Hepatocyte (in vitro differentiated cells): ENCODE measurements at regions not wholly inside any gene's neighbourhood (a gene's known extent, or its start where the extent isn't known, plus 50 kb on each side); places are given as distances from the start of the nearest gene placed in this dataset.
"Not testable (repeated sequence)": the region's sequence is repeated elsewhere in the genome, so short reads cannot be mapped to it uniquely, and the experiment has no call there.

Experiments
- DNase-seq: peaks from one replicate; pipeline ENCODE4 v3.0.0-alpha.2; 2016; ENCODE audit warnings: low spot score
- H2AFZ ChIP-seq: fragments of 200-600 bp; sonication (generic); 2 replicates; pipeline ENCODE4 v1.6.0; 2016; ENCODE audit warnings: antibody characterized with exemption, mild to moderate bottlenecking
- H3K27ac ChIP-seq: fragments of 200-600 bp; sonication (generic); 2 replicates; pipeline ENCODE4 v1.5.1; 2016; ENCODE audit warnings: mild to moderate bottlenecking
- H3K27me3 ChIP-seq: fragments of 200-600 bp; sonication (generic); 2 replicates; pipeline ENCODE4 v1.6.1; 2016
- H3K36me3 ChIP-seq: fragments of 200-600 bp; sonication (generic); replicated peaks from 2 replicates; pipeline ENCODE4 v1.5.1; 2016; ENCODE audit warnings: low read depth; ENCODE audit not compliant: insufficient read depth
- H3K4me1 ChIP-seq: fragments of 200-600 bp; sonication (generic); 2 replicates; pipeline ENCODE4 v1.5.1; 2016; ENCODE audit warnings: mild to moderate bottlenecking, moderate library complexity; ENCODE audit not compliant: insufficient read depth
- H3K4me2 ChIP-seq: fragments of 200-600 bp; sonication (generic); 2 replicates; pipeline ENCODE4 v1.6.0; 2016
- H3K4me3 ChIP-seq: fragments of 200-600 bp; sonication (generic); 2 replicates; pipeline ENCODE4 v1.5.1; 2016; ENCODE audit warnings: mild to moderate bottlenecking
- H3K79me2 ChIP-seq: fragments of 200-600 bp; sonication (generic); 2 replicates; pipeline ENCODE4 v1.6.0; 2017; ENCODE audit warnings: mild to moderate bottlenecking
- H3K9me2 ChIP-seq: fragments of 200-600 bp; sonication (generic); replicated peaks from 2 replicates; pipeline ENCODE4 v1.6.0; 2017; ENCODE audit warnings: mild to moderate bottlenecking; ENCODE audit not compliant: insufficient read depth
- H3K9me3 ChIP-seq: fragments of 200-600 bp; sonication (generic); 2 replicates; pipeline ENCODE4 v1.5.1; 2016; ENCODE audit warnings: low read depth, mild to moderate bottlenecking
- H4K20me1 ChIP-seq: fragments of 200-600 bp; sonication (generic); 2 replicates; pipeline ENCODE4 v1.6.0; 2016; ENCODE audit warnings: mild to moderate bottlenecking; ENCODE audit not compliant: insufficient read depth, poor library complexity, severe bottlenecking
- EZH2 ChIP-seq: fragments of 200-600 bp; sonication (generic); IDR thresholded peaks from 2 replicates; pipeline ENCODE4 v1.6.1; 2016; ENCODE audit warnings: antibody characterized with exemption, mild to moderate bottlenecking, borderline replicate concordance
- EZH2phosphoT487 ChIP-seq: fragments of 200-600 bp; sonication (generic); IDR thresholded peaks from one replicate; pipeline ENCODE4 v1.6.1; 2018; ENCODE audit warnings: antibody characterized with exemption, mild to moderate bottlenecking, low read depth, moderate library complexity; ENCODE audit not compliant: unreplicated experiment, severe bottlenecking
- WGBS: methylation state at CpG from one replicate; pipeline ENCODE4 v1.1.6; 2016; ENCODE audit warnings: low lambda C conversion rate; ENCODE audit errors: missing lambda C conversion rate; 5-methylcytosine and 5-hydroxymethylcytosine counted together
- TF ChIP-seq, protein P1 (sequence below): fragments of 200-600 bp; sonication (generic); IDR thresholded peaks from 2 replicates; pipeline ENCODE4 v1.5.1; 2016; ENCODE audit warnings: antibody characterized with exemption, mild to moderate bottlenecking; ENCODE audit not compliant: poor library complexity

DNA sequence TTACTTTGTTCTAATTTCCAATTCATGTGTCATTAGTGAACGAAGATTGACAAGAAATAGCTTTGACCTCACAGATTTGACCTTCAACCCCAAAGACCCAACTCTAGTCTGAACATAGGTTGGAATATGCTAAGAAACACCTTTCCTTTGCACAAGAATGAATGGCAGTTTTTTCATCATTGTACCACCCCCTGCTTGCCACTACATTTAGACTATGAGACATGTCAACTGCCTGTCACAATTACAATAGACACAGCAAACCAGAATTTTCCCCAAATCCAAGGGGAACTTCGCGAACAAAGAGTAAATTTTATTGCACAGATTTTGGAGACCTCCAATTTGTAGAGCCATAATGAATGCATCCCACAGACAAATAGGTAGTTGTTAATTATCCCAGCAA lies 535.4 kb downstream of the PRKD1 start:
- DNase-seq, result no peak
- TF ChIP-seq, protein P1, sequence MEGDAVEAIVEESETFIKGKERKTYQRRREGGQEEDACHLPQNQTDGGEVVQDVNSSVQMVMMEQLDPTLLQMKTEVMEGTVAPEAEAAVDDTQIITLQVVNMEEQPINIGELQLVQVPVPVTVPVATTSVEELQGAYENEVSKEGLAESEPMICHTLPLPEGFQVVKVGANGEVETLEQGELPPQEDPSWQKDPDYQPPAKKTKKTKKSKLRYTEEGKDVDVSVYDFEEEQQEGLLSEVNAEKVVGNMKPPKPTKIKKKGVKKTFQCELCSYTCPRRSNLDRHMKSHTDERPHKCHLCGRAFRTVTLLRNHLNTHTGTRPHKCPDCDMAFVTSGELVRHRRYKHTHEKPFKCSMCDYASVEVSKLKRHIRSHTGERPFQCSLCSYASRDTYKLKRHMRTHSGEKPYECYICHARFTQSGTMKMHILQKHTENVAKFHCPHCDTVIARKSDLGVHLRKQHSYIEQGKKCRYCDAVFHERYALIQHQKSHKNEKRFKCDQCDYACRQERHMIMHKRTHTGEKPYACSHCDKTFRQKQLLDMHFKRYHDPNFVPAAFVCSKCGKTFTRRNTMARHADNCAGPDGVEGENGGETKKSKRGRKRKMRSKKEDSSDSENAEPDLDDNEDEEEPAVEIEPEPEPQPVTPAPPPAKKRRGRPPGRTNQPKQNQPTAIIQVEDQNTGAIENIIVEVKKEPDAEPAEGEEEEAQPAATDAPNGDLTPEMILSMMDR, result no peak
- no peak for TF ChIP-seq EZH2
- TF ChIP-seq EZH2phosphoT487, result no peak
- Histone ChIP-seq H2AFZ (no peak overlapping the region), H3K79me2 (no peaks in the 10 kb centered on the region), H3K36me3 (no peaks in the 10 kb centered on the region), H3K4me2 (no peak overlapping the region), H3K27ac (no peak overlapping the region), H3K9me3 (no peaks in the 10 kb centered on the region), H3K4me1 (no peaks in the 10 kb centered on the region), H3K4me3 (no peak overlapping the region), H3K9me2 (no peaks in the 10 kb centered on the region), H4K20me1 (no peaks in the 10 kb centered on the region), H3K27me3 (no peaks in the 10 kb centered on the region)
- 85% methylated on average over 3 of the region's 3 CpGs for WGBS

DNA sequence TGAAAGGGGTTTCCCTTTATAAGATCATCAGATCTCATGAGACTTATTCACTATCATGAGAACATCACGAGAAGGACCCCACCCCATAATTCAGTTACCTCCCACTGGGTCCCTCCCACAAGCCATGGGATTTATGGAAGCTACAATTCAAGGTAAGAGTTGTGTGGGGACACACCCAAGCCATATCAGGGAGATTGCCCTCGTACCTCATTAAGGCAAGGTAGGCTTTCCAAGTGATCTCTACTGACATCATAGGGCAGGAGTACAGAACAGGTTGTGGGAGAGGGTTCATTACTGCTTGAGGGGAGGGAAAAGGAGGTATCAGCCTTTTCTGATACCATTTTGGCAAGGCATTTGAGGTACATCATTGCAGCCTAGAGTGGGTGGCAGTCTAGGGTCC lies 524.6 kb downstream of the PRKD1 start:
- H3K9me3 ChIP-seq, result no peaks in the 10 kb centered on the region
- H2AFZ ChIP-seq, result no peak overlapping the region
- no peaks in the 10 kb centered on the region for H4K20me1 ChIP-seq
- H3K27ac ChIP-seq, result no peak overlapping the region
- H3K27me3 ChIP-seq, result no peaks in the 10 kb centered on the region
- TF ChIP-seq EZH2phosphoT487, result no peak
- TF ChIP-seq, protein P1, result no peak
- no peak for TF ChIP-seq EZH2
- H3K79me2 ChIP-seq, result no peaks in the 10 kb centered on the region
- no peak for DNase-seq
- H3K9me2 ChIP-seq, result no peaks in the 10 kb centered on the region
- H3K36me3 ChIP-seq, result no peaks in the 10 kb centered on the region
- 70% methylated on average over 2 of the region's 2 CpGs for WGBS
- no peak overlapping the region for H3K4me3 ChIP-seq
- no peak overlapping the region for H3K4me2 ChIP-seq
- H3K4me1 ChIP-seq, result no peaks in the 10 kb centered on the region

DNA sequence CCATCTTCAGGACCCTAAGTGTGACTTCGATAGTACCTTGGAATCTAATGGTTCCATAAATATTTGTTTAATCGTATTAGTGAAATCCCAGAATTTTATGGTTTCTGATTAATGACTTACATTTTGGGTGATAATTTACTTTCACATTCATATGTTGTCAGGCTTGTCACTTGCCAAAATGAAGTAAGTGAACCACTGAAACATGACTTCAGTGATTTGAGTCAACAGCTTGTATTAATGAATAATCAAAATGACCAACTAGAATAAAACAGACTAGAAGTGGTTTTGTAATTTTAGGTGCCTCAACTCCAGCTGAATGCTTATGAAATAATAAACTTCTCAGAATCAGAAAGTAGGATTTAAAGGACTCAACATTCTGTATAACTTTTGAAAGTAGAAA lies 517.1 kb downstream of the PRKD1 start:
- Histone ChIP-seq H3K4me2 (no peak overlapping the region), H3K4me3 (no peak overlapping the region), H3K9me2 (no peaks in the 10 kb centered on the region), H2AFZ (no peak overlapping the region), H3K79me2 (no peaks in the 10 kb centered on the region), H3K27me3 (no peaks in the 10 kb centered on the region), H3K9me3 (no peaks in the 10 kb centered on the region), H3K36me3 (no peaks in the 10 kb centered on the region), H4K20me1 (no peaks in the 10 kb centered on the region), H3K4me1 (no peaks in the 10 kb centered on the region), H3K27ac (no peak overlapping the region)
- 91% methylated on average over 2 of the region's 2 CpGs for WGBS
- no peak for DNase-seq
- TF ChIP-seq EZH2, result no peak
- TF ChIP-seq, protein P1, result no peak
- TF ChIP-seq EZH2phosphoT487, result no peak

DNA sequence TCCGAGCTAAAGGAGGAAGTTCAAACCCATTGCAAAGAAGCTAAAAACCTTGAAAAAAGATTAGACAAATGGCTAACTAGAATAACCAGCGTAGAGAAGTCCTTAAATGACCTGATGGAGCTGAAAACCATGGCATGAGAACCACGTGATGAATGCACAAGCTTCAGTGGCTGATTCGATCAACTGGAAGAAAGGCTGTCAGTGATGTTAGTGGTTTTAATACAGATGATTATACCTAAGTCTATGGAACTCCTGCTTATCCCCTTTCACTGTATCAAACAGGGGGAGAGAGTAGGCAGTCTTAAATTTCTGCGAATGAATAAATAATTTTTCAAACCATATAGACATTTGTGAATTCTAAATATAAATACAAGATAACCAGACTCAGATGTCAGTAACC lies 512.7 kb downstream of the PRKD1 start:
- WGBS, result 77% methylated on average over 5 of the region's 5 CpGs
- not testable (repeated sequence) for DNase-seq, H3K4me2 ChIP-seq, H3K27me3 ChIP-seq, H3K36me3 ChIP-seq, H3K9me3 ChIP-seq, H3K27ac ChIP-seq, H3K4me1 ChIP-seq, H3K79me2 ChIP-seq, H2AFZ ChIP-seq, H3K9me2 ChIP-seq, H3K4me3 ChIP-seq, H4K20me1 ChIP-seq
